RWPE2 (cell line): ENCODE measurements at regions not wholly inside any gene's neighbourhood (a gene's known extent, or its start where the extent isn't known, plus 50 kb on each side); places are given as distances from the start of the nearest gene placed in this dataset.

Experiments used
- ATAC-seq: fragments of 200-7000 bp; cut with Tn5 transposase; 3 replicates; pipeline ENCODE4 v1.9.1; 2021; ENCODE audit warnings: low read depth
- DNase-seq: peaks from one replicate; pipeline ENCODE4 v3.0.0-alpha.2; 2020; ENCODE audit warnings: low spot score
- H3K27ac ChIP-seq: fragments of 450-650 bp; 2 replicates; pipeline ENCODE4 v1.5.1; 2017; ENCODE audit warnings: mild to moderate bottlenecking; ENCODE audit not compliant: poor library complexity, severe bottlenecking
- H3K27me3 ChIP-seq: fragments of 250-450 bp; sonication (Bioruptor Pico); 2 replicates; pipeline ENCODE4 v1.5.1; 2021; ENCODE audit warnings: mild to moderate bottlenecking, moderate library complexity; ENCODE audit not compliant: insufficient read depth, poor library complexity, severe bottlenecking
- H3K36me3 ChIP-seq: fragments of 250-450 bp; sonication (Bioruptor Pico); 2 replicates; pipeline ENCODE4 v1.5.1; 2020; ENCODE audit warnings: low read depth, mild to moderate bottlenecking, moderate library complexity
- H3K4me1 ChIP-seq: fragments of 250-450 bp; sonication (Bioruptor Pico); 2 replicates; pipeline ENCODE4 v1.5.1; 2021; ENCODE audit warnings: mild to moderate bottlenecking, moderate library complexity; ENCODE audit not compliant: insufficient read depth, poor library complexity, severe bottlenecking
- H3K4me3 ChIP-seq: fragments of 250-450 bp; sonication (Bioruptor Pico); 2 replicates; pipeline ENCODE4 v1.5.1; 2021; ENCODE audit warnings: mild to moderate bottlenecking, moderate library complexity; ENCODE audit not compliant: severe bottlenecking
- H3K9me3 ChIP-seq: fragments of 250-450 bp; sonication (Bioruptor Pico); 2 replicates; pipeline ENCODE4 v1.5.1; 2021; ENCODE audit warnings: mild to moderate bottlenecking, moderate library complexity; ENCODE audit not compliant: severe bottlenecking
- CTCF ChIP-seq: fragments of 450-650 bp; IDR thresholded peaks from one replicate; pipeline ENCODE4 v1.5.1; 2017; ENCODE audit warnings: mild to moderate bottlenecking, moderate library complexity; ENCODE audit not compliant: poor library complexity, severe bottlenecking

- Histone ChIP-seq H3K27ac (no peak overlapping the region), H3K9me3 (no peaks in the 10 kb centered on the region), H3K4me3 (no peak overlapping the region), H3K36me3 (no peaks in the 10 kb centered on the region), H3K27me3 (peaks cover 4% of the 10 kb centered on the region), H3K4me1 (no peaks in the 10 kb centered on the region)
- no peak for ATAC-seq
- DNase-seq = no peak
- TF ChIP-seq CTCF = no peak
Observed at GRCh38 chr7:97495487-97495886, 236.4 kb upstream of the TAC1 start.

GRCh38 chr7:97499204-97499603 is 232.7 kb upstream of the TAC1 start:
- no peak overlapping the region for H3K4me3 ChIP-seq
- DNase-seq = no peak
- peaks cover 4% of the 10 kb centered on the region for H3K27me3 ChIP-seq
- H3K4me1 ChIP-seq = no peaks in the 10 kb centered on the region
- no peaks in the 10 kb centered on the region for H3K36me3 ChIP-seq
- ATAC-seq = peak; percentile 70; the same call in 2 of the 3 replicates
- peak; percentile 58 for TF ChIP-seq CTCF
- H3K9me3 ChIP-seq = no peaks in the 10 kb centered on the region
- H3K27ac ChIP-seq = no peak overlapping the region

- DNase-seq = no peak
- Histone ChIP-seq H3K27me3 (peaks cover 4% of the 10 kb centered on the region), H3K4me3 (no peak overlapping the region), H3K27ac (no peak overlapping the region), H3K36me3 (no peaks in the 10 kb centered on the region), H3K9me3 (no peaks in the 10 kb centered on the region), H3K4me1 (no peaks in the 10 kb centered on the region)
- ATAC-seq = no peak
- TF ChIP-seq CTCF = no peak
Observed at GRCh38 chr7:97503367-97504094, 228.4 kb upstream of the TAC1 start.

GRCh38 chr7:97506728-97507127 is 225.2 kb upstream of the TAC1 start:
- Histone ChIP-seq H3K27ac (no peak overlapping the region), H3K36me3 (no peaks in the 10 kb centered on the region), H3K27me3 (no peaks in the 10 kb centered on the region), H3K9me3 (no peaks in the 10 kb centered on the region), H3K4me3 (no peak overlapping the region), H3K4me1 (no peaks in the 10 kb centered on the region)
- DNase-seq (no peak), ATAC-seq (no peak)
- TF ChIP-seq CTCF = no peak
